ENCODE measurements at regions not wholly inside any gene's neighbourhood (a gene's known extent, or its start where the extent isn't known, plus 50 kb on each side); places are given as distances from the start of the nearest gene placed in this dataset.
A peak's percentile ranks its signal among the peaks of the same experiment; 100 is the strongest.

- DNase-seq (ENCODE audit: extremely low read depth in 1 of 2, low read depth in 1 of 2), result no peak
Observed at GRCh38 chr3:124617177-124617576, 113.1 kb upstream of the UMPS start.

- DNase-seq (ENCODE audit: extremely low read depth in 1 of 2, low read depth in 1 of 2), result no peak
Observed at GRCh38 chr3:124619887-124620599, 110.2 kb upstream of the UMPS start.

GRCh38 chr3:124620600-124621063 is 109.6 kb upstream of the UMPS start:
- peak in 1 of 2 donors; percentile 9 for DNase-seq (ENCODE audit: extremely low read depth in 1 of 2, low read depth in 1 of 2)

GRCh38 chr3:124621498-124621897 is 108.8 kb upstream of the UMPS start:
- DNase-seq (ENCODE audit: extremely low read depth in 1 of 2, low read depth in 1 of 2), result no peak

GRCh38 chr3:124625074-124625473 is 105.2 kb upstream of the UMPS start:
- no peak for DNase-seq (ENCODE audit: extremely low read depth in 1 of 2, low read depth in 1 of 2)

GRCh38 chr3:124627501-124627908 is 102.7 kb upstream of the UMPS start:
- DNase-seq (ENCODE audit: extremely low read depth in 1 of 2, low read depth in 1 of 2), result no peak

- no peak for DNase-seq (ENCODE audit: extremely low read depth in 1 of 2, low read depth in 1 of 2)
Observed at GRCh38 chr3:124628863-124629262, 101.4 kb upstream of the UMPS start.

GRCh38 chr3:124629497-124629896 is 100.8 kb upstream of the UMPS start:
- no peak for DNase-seq (ENCODE audit: extremely low read depth in 1 of 2, low read depth in 1 of 2)

- no peak for DNase-seq (ENCODE audit: extremely low read depth in 1 of 2, low read depth in 1 of 2)
Observed at GRCh38 chr3:124630960-124631359, 99.3 kb upstream of the UMPS start.

- no peak for DNase-seq (ENCODE audit: extremely low read depth in 1 of 2, low read depth in 1 of 2)
Observed at GRCh38 chr3:124631727-124632126, 98.5 kb upstream of the UMPS start.

- no peak for DNase-seq (ENCODE audit: extremely low read depth in 1 of 2, low read depth in 1 of 2)
Observed at GRCh38 chr3:124632566-124633140, 97.6 kb upstream of the UMPS start.

- no peak for DNase-seq (ENCODE audit: extremely low read depth in 1 of 2, low read depth in 1 of 2)
Observed at GRCh38 chr3:124633524-124633923, 96.7 kb upstream of the UMPS start.

GRCh38 chr3:124634210-124635168 is 95.8 kb upstream of the UMPS start:
- no peak for DNase-seq (ENCODE audit: extremely low read depth in 1 of 2, low read depth in 1 of 2)

- no peak for DNase-seq (ENCODE audit: extremely low read depth in 1 of 2, low read depth in 1 of 2)
Observed at GRCh38 chr3:124635169-124635539, 95.1 kb upstream of the UMPS start.

GRCh38 chr3:124636101-124636862 is 94.0 kb upstream of the UMPS start:
- DNase-seq (ENCODE audit: extremely low read depth in 1 of 2, low read depth in 1 of 2), result no peak

GRCh38 chr3:124636863-124637296 is 93.4 kb upstream of the UMPS start:
- DNase-seq (ENCODE audit: extremely low read depth in 1 of 2, low read depth in 1 of 2), result no peak

GRCh38 chr3:124639406-124640237 is 90.6 kb upstream of the UMPS start:
- DNase-seq (ENCODE audit: extremely low read depth in 1 of 2, low read depth in 1 of 2), result no peak

- no peak for DNase-seq (ENCODE audit: extremely low read depth in 1 of 2, low read depth in 1 of 2)
Observed at GRCh38 chr3:124640635-124641306, 89.5 kb upstream of the UMPS start.

GRCh38 chr3:124643453-124643852 is 86.8 kb upstream of the UMPS start:
- DNase-seq (ENCODE audit: extremely low read depth in 1 of 2, low read depth in 1 of 2), result no peak
